Fibroblast of lung (primary cell): ENCODE measurements at regions not wholly inside any gene's neighbourhood (a gene's known extent, or its start where the extent isn't known, plus 50 kb on each side); places are given as distances from the start of the nearest gene placed in this dataset.

ENCODE experiments used
- DNase-seq, 2 donors: peaks; one replicate each; pipeline versions ENCODE4 v3.0.0 to v3.0.0-alpha.2; 2010; ENCODE audit warnings: low read depth in 2 of 2
- H2AFZ ChIP-seq: 2 replicates; pipeline ENCODE4 v1.5.1; 2012; ENCODE audit warnings: low read length, control low read depth, inconsistent platforms
- H3K27ac ChIP-seq: 2 replicates; pipeline ENCODE4 v1.5.1; 2011; ENCODE audit warnings: low read length, control low read depth; ENCODE audit not compliant: insufficient read depth
- H3K27me3 ChIP-seq: 2 replicates; pipeline ENCODE4 v1.5.1; 2011; ENCODE audit warnings: mild to moderate bottlenecking, low read length; ENCODE audit not compliant: control insufficient read depth, insufficient read depth
- H3K36me3 ChIP-seq: 2 replicates; pipeline ENCODE4 v1.5.1; 2011; ENCODE audit warnings: low read length; ENCODE audit not compliant: control insufficient read depth, insufficient read depth
- H3K4me1 ChIP-seq: 2 replicates; pipeline ENCODE4 v1.5.1; 2011; ENCODE audit warnings: low read length; ENCODE audit not compliant: control insufficient read depth, insufficient read depth; ENCODE audit errors: extremely low read depth
- H3K4me2 ChIP-seq: 2 replicates; pipeline ENCODE4 v1.5.1; 2011; ENCODE audit warnings: low read length, control low read depth; ENCODE audit not compliant: insufficient read depth; ENCODE audit errors: extremely low read depth
- H3K4me3 ChIP-seq, 4 experiments: fragments of 200-600 bp in 1 of 4; sonication (generic) in 1 of 4; replicated peaks in 1 of 4; 2 replicates each; pipeline ENCODE4 v1.5.1; 2011 to 2016; ENCODE audit warnings: low read length in 4 of 4, low read depth in 3 of 4, mild to moderate bottlenecking in 3 of 4, control low read depth in 2 of 4, inconsistent platforms in 1 of 4, mixed read lengths in 1 of 4; ENCODE audit not compliant: insufficient read depth in 1 of 4; ENCODE audit errors: control extremely low read depth in 1 of 4
- H3K79me2 ChIP-seq: 2 replicates; pipeline ENCODE4 v1.5.1; 2012; ENCODE audit warnings: mild to moderate bottlenecking, low read length, inconsistent platforms; ENCODE audit not compliant: control insufficient read depth, insufficient read depth
- H3K9ac ChIP-seq: 2 replicates; pipeline ENCODE4 v1.5.1; 2011; ENCODE audit warnings: mild to moderate bottlenecking, low read length, control low read depth; ENCODE audit not compliant: insufficient read depth
- H3K9me3 ChIP-seq: 2 replicates; pipeline ENCODE4 v1.5.1; 2012; ENCODE audit warnings: low read depth, low read length; ENCODE audit not compliant: control insufficient read depth, insufficient read depth
- H4K20me1 ChIP-seq: 2 replicates; pipeline ENCODE4 v1.5.1; 2011; ENCODE audit warnings: low read length; ENCODE audit not compliant: control insufficient read depth, insufficient read depth; ENCODE audit errors: extremely low read depth
- EZH2 ChIP-seq: IDR thresholded peaks from 2 replicates; pipeline ENCODE4 v1.5.1; 2012; ENCODE audit warnings: low read length, control low read depth, mild to moderate bottlenecking; ENCODE audit errors: missing control alignments
- TF ChIP-seq, protein P1 (sequence below), 2 donors: IDR thresholded peaks in 1 of 2; conservative IDR thresholded peaks in 1 of 2; 1 replicate in 1 of 2; 2 replicates in 1 of 2; pipeline ENCODE4 v1.5.1; 2011 to 2012; ENCODE audit warnings: low read length in 2 of 2, control low read depth in 1 of 2, inconsistent platforms in 1 of 2, low read depth in 1 of 2, mild to moderate bottlenecking in 1 of 2

DNA sequence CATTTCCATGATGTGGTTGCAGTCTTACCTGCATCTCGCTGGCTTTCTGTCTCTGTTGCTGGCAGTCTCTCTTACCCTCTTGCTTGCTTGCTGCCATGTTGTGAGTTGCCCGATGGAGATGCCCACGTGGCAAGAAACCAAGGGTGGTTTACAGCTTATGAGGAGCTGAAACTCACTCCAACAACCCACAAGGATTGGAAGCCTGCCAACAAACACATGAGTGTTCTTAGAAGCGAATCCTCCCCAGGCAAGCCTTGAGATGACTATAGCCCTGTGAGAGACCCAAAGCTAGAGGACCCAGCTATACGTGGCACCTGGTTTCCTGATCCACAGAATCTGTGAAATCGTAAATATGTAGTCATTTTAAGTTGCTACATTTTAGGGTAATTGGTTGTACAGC, 490.9 kb upstream of the ADAMTS9 start:
- TF ChIP-seq, protein P1, sequence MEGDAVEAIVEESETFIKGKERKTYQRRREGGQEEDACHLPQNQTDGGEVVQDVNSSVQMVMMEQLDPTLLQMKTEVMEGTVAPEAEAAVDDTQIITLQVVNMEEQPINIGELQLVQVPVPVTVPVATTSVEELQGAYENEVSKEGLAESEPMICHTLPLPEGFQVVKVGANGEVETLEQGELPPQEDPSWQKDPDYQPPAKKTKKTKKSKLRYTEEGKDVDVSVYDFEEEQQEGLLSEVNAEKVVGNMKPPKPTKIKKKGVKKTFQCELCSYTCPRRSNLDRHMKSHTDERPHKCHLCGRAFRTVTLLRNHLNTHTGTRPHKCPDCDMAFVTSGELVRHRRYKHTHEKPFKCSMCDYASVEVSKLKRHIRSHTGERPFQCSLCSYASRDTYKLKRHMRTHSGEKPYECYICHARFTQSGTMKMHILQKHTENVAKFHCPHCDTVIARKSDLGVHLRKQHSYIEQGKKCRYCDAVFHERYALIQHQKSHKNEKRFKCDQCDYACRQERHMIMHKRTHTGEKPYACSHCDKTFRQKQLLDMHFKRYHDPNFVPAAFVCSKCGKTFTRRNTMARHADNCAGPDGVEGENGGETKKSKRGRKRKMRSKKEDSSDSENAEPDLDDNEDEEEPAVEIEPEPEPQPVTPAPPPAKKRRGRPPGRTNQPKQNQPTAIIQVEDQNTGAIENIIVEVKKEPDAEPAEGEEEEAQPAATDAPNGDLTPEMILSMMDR (conservative IDR thresholded peaks at IDR 0.05 in 1 of 2, IDR thresholded peaks at IDR 0.05 in 1 of 2; ENCODE audit: low read depth in 1 of 2, low read length in 2 of 2): no peak
- Histone ChIP-seq H3K27me3 (no peaks in the 10 kb centered on the region), H3K9me3 (no peaks in the 10 kb centered on the region), H2AFZ (no peak overlapping the region), H3K4me3 (no peak overlapping the region), H3K9ac (no peak overlapping the region), H3K4me1 (no peaks in the 10 kb centered on the region), H3K27ac (no peak overlapping the region), H4K20me1 (no peaks in the 10 kb centered on the region), H3K4me2 (no peak overlapping the region), H3K36me3 (no peaks in the 10 kb centered on the region), H3K79me2 (no peaks in the 10 kb centered on the region)
- DNase-seq: peak; percentile 20 to 44

DNA sequence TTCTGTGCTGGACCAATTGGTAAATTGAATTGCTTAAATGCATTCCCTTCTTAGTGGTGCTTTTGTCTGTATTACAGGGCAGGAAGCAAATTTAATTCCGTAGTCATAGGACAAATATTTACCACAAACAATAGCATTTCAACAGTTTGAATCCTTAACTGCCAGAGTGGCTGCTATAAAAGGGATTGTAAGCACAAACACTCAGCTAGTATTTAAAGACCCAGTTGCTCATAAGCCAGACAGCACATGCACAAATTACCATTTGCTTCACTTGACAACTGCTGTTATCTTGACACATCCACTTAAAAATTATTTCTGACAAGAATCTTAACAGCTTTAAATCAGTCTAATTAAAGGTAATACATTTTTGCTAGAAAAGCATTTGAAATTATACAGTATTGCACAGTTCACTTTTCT, 490.2 kb upstream of the ADAMTS9 start:
- Histone ChIP-seq H4K20me1 (no peaks in the 10 kb centered on the region), H3K79me2 (no peaks in the 10 kb centered on the region), H3K27me3 (no peaks in the 10 kb centered on the region), H3K9me3 (no peaks in the 10 kb centered on the region), H3K9ac (no peak overlapping the region), H3K4me1 (no peaks in the 10 kb centered on the region), H3K4me3 (no peak overlapping the region), H3K27ac (no peak overlapping the region), H3K36me3 (no peaks in the 10 kb centered on the region), H2AFZ (no peak overlapping the region), H3K4me2 (no peak overlapping the region)
- peak; percentile 7 to 35 for DNase-seq
- TF ChIP-seq EZH2: no peak
- TF ChIP-seq, protein P1 (conservative IDR thresholded peaks at IDR 0.05 in 1 of 2, IDR thresholded peaks at IDR 0.05 in 1 of 2; ENCODE audit: low read depth in 1 of 2, low read length in 2 of 2): no peak

DNA sequence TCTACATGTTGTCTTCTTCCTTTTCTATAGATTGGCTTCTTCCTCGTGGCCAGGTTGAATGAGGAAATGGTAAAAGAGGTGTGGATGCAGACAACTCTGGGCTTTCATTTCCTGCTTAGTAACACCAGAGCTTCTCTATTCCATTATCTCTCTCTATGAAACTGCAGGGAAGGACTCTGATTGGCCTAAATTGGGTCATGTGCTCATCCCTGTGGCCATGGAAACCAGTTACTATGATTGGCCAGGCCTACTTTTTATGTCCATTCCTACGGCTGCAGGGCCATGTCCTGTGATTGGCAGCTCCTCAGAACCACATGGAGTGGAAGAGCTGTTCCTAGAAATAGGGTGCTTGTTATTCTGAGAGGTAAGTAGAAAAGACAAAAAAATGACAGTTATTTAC, 486.9 kb upstream of the ADAMTS9 start:
- Histone ChIP-seq H3K4me3 (no peak overlapping the region), H3K27me3 (no peaks in the 10 kb centered on the region), H3K36me3 (no peaks in the 10 kb centered on the region), H4K20me1 (no peaks in the 10 kb centered on the region), H3K27ac (no peak overlapping the region), H3K4me1 (no peaks in the 10 kb centered on the region), H3K9ac (no peak overlapping the region), H3K4me2 (no peak overlapping the region), H3K9me3 (no peaks in the 10 kb centered on the region), H2AFZ (no peak overlapping the region), H3K79me2 (no peaks in the 10 kb centered on the region)
- TF ChIP-seq EZH2: no peak
- TF ChIP-seq, protein P1 (conservative IDR thresholded peaks at IDR 0.05 in 1 of 2, IDR thresholded peaks at IDR 0.05 in 1 of 2; ENCODE audit: low read depth in 1 of 2, low read length in 2 of 2): no peak
- no peak for DNase-seq
